GM21390 (cell line): ENCODE measurements at regions not wholly inside any gene's neighbourhood (a gene's known extent, or its start where the extent isn't known, plus 50 kb on each side); places are given as distances from the start of the nearest gene placed in this dataset.
"Not testable (repeated sequence)": the region's sequence is repeated elsewhere in the genome, so short reads cannot be mapped to it uniquely, and the experiment has no call there.

Experiments used
- ATAC-seq: cut with Tn5 transposase; IDR thresholded peaks from one replicate; pipeline ENCODE4 v1.9.1; 2021; ENCODE audit not compliant: unreplicated experiment

- no peak for ATAC-seq
Measured at GRCh38 chr6:167208819-167209576, 51.2 kb upstream of the GPR31 start.

DNA sequence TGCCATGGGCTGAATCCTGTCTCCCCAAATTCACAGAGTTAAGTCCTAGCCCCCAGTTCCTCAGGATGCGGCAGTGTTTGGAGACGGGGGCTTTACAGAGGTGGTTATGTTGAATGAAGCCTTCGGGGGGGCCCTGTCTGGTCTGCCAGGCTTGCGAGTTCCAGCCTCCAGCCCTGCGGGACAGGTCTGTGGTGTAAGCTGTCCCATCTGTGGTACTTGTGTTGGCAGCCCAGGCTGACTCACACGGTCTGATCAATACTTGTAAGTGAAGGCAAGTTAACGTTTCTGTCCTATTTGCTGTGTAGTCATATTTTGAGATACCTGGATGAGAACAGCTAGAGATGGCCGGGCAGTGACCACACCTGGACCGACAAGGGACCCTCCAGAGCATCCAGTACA lies 51.8 kb upstream of the GPR31 start:
- ATAC-seq = no peak

DNA sequence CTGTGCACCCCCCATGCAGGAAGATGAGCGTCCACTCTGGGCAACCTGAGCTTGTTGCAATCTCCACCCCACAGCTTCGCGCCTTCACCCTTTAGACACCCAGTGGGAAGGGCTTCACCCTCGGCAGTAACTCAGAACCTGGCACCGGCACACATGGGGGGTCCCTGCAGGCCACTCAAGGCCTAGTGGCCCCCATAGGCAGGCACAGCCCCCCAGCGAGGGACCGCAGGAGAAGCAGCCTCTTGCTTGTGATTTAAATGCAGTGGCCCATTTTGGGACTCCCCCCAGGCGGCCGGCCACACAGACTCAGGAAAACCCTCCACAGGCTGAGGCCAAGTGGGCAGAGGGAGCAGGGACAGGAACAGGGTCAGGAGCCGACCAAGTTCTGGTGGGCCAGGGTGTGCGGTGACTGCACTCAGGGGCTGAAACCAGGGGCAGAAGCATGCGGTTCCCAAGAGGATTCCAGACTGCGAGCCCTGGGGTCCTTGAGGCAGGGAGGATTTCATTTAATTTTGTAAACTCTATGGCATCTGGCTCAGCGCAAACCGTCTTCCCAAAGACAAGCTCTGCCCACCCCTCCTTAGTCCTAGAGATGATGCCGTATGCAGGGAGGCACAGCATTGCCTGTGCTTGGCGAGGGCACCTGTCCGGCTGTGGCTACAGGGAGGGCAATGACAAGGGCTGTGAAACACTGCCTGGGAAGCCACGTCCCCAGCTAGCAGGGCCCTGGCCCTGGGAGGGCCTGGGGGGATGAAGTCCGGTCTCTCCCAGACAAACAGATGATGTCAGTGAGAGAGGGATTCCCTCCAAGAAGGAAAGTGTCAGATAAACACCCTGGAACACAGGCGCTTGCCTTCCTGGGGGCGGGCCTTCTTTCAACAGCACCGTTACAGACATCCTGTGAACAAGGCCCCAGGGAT lies 52.9 kb upstream of the GPR31 start:
- ATAC-seq = no peak

- no peak for ATAC-seq
Measured at GRCh38 chr6:167211295-167211648, 53.5 kb upstream of the GPR31 start.

- peak; percentile 19 for ATAC-seq
Measured at GRCh38 chr6:167211881-167212712, 54.3 kb upstream of the GPR31 start.

- peak; percentile 72 for ATAC-seq
Measured at GRCh38 chr6:167212713-167213005, 54.9 kb upstream of the GPR31 start.

- no peak for ATAC-seq
Measured at GRCh38 chr6:167214206-167214605, 56.4 kb upstream of the GPR31 start.

DNA sequence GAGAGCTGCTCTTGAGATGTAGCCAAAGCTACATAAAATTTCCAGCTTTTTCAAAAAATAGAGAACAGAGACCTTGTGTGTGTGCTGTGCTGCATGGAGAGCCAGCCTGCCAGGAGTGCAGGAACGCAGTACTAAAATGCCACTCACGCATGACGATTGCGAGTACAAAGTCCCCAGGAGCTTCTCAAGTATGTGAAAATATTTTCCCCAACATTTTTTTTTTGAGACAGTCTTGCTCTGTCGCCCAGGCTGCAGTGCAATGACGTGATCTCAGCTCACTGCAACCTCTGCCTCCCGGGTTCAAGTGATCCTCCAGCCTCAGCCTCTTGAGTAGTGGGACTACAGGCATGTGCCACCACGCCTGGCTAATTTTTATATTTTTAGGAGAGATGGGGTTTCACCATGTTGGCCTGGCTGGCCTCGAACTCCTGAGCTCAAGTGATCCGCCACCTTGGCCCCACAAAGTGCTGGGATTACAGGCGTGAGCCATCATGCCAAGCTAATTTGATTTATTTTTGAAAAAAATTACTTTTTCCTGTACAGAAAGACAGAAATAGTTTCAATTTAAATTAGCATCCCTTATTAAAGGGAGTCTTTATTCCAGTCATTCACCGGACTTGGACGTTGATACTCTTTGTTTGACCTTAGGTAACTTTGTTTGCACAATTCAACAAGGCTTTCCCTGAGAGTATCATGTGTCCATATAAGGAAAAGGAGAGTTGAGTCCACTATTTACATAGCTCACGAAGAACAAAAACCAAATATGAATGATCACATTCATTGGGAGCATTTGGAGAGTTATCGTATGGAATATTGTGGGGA lies 57.9 kb upstream of the GPR31 start:
- not testable (repeated sequence) for ATAC-seq

DNA sequence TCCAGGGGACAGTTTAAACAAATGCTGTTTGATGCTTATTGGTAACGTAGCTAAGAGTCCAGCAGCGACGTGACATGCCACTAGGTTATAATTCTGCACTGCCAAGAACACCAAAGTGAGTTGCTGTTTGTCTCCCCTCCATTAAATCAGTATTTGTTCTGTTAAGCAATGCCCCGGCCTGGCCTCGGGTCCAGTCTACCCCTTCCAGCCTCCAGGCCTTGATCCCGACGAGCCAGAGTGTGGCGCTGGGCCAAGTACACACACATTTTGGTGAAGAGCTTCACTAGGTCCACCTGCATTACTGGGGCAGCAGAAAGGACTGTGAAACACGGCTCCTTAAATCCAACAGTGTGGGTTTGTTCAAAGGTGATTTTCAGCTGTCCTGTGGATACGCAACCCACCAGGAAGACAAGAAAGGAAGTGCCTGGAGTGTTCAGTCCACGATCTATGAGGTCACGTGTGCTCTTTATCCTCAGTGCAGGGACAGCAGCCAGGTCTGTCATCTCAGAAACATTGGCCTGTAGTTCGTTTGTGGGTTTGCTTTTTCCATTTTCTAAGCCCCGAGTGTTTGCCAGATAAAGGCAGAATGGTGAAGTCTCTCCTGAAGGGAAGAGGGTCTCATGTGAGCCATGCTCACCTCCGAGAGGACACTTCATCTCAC lies 58.7 kb upstream of the GPR31 start:
- ATAC-seq = not testable (repeated sequence)

DNA sequence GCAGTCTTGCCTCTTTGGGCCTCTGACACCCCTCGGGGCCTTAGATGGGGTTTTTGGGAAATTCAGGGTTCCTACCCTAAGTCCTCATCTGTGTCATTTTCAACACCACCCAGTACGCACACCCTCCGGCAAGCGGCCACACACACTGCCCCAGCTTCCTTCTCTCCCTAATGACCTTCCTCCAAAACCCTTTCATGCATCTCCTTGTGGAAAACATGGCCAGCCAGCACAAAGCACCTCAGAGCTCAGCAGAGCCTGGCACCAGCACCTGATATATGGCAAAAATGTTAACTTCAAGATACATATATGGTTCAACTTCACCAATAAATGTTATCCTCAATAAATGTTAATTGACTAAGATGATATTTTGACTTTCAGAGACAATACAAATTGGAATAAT lies 59.3 kb upstream of the GPR31 start:
- ATAC-seq = not testable (repeated sequence)

DNA sequence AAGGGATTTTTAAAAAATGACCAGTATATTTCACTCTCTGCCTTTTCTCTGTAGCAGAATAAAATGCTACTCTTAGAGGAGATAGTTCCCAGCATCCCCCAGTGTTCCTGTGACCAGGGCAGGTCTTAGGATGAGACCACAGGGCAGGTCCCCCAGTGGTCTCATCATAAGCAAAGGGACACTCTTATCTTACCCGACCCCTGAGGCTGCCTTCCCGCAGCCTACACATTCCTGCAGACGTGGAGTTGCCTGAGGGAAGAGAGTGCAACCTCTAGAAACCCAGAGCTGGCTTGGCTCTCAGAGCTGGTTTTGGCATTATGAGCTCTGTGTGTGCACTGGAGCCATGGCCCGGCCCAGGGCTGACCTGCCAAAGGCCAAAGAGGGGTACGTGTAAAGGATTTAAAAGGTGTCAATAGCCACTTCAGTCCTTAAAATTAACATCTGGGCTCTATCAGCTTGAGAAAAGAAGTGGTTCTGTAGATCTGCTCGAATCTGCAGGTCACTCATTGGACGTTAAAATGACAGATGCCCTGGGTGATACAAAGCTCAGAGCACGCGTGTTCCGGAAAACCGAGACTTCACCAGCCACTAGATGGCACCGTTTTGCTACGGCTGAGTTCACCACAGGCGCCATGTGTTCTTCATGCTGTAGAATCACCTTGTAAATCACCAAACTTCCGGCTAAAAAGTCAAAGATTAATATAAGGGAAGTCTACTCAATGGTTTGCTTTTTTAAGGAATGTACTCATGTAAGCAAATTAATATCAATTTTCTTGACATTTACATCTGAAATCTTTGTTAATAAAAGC lies 60.4 kb upstream of the GPR31 start:
- not testable (repeated sequence) for ATAC-seq

DNA sequence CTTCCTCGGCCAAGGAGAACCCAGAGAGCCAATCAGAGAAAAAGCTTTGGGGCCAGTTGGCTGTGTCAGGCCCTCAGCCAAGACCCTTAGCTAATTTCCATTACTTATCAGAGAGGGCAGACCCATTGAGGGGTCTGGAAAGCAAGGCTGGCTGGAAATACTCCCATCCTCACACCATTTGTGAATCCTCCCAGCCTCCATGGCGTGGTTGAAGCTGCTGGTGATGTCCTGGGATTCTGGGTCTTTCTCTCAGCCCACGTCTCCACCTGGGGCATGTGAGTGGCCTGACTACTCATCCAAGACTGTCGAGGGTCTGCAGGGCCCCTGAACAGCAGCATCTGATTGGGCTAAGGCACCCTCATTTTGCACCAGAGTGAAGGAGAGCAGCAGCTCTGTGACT lies 61.3 kb upstream of the GPR31 start:
- not testable (repeated sequence) for ATAC-seq

- ATAC-seq = no peak
Measured at GRCh38 chr6:167219967-167220512, 62.3 kb upstream of the GPR31 start.

DNA sequence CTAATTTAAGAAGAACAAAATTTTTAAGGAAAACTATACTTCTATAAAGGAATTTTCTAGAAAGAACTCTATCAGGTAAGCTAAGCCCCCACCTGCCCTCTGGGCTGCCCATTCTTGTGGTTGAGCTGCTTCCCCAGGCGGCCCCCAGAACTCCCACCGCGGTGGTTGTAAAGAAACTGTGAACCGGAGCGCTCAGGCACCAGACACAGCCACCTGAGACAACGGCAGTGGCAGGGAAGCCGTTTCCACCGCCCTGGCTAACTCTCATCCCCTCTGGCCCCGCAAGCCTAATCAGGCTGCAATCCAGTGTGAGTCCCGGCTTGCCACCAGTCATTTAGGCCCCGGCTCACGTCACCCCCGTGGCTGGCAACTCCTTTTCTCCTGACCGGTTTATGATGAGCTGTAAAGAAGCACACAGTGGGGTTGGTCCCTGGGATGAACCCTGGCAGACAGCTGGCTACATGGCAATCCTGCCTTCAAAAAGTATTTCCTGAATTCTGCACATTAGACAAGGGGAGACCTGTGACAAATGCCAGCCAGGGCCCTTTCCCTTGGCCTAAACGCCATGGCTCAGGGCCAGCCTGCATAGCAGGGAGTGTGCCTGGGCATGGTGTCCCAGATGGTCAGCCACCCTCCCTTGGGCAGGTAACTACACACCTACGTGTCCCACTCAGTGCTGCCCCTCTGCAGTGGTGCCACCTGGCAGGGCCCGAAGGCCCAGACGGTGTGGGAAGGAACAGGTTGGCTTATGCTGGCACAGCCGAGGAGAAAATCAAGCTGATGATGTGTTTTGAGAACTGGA lies 63.8 kb upstream of the GPR31 start:
- ATAC-seq = no peak

DNA sequence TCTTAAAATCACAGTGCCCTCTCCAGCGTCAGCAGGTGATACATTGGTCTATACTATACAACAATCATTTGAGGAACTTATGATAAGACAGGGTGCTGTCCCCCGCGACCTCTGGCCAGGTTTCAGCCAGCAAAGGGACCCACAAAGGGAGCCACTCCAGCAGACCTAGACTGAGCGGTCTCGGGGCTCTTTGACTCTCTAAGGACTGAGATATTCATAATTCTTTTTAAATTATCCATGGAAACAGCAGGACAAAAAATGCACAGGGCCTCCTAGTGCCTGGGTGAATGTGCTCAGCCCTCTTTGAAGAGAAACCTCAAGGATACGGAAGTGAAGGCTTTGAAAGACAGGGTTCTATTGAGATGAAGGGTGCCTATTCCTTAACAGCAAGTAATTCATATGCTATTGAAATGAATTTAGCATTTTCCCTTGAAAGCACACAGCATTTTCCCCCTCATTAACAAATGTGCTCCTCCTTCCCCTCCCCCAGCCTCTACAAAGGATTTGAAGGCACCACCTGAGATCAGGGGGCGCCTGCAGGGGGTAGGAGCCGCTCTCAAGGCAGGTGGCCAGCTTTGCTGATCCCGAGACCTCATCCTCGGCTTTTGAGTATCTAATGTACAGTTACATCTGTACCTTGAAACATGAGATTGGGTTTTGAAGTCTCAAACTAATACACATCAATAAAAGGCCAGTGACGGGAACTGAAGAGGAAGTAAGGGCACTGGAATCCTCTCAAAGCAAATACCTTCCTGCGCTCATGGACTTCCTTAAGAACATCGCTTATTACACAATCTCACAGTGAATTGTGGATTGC lies 65.3 kb upstream of the UNC93A start:
- ATAC-seq = not testable (repeated sequence)

GRCh38 chr6:167226383-167226685 lies 64.8 kb upstream of the UNC93A start:
- no peak for ATAC-seq

GRCh38 chr6:167226791-167227190 lies 64.3 kb upstream of the UNC93A start:
- ATAC-seq = no peak

DNA sequence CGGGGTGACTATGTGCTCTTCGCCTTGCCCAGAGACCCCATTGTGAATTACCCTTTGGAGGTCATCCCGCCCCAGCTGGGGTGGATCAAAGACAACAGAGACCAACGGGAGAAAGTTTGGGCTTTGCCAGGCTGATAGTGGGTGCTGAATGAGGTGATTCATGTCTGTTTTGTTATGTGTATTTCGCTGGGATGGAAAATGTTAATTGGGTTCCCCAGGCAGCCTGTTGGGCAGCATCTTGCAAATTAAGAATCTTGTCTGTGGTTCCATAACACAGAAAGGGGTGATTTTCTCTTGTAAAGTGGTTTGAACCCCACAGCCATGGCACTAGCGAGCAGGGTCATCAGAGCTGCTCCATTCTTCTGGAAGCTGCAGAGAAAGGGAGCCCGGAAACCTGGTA lies 63.1 kb upstream of the UNC93A start:
- no peak for ATAC-seq
